ENCODE measurements at regions not wholly inside any gene's neighbourhood (a gene's known extent, or its start where the extent isn't known, plus 50 kb on each side); places are given as distances from the start of the nearest gene placed in this dataset.

- TF ChIP-seq CTCF (IDR thresholded peaks at IDR 0.05) (no peak), POLR2A (IDR thresholded peaks at IDR 0.05) (no peak)
Measured at GRCh38 chr6:109260126-109260525, 122.1 kb downstream of the CD164 start.
